GM19463 (cell line): ENCODE measurements at regions not wholly inside any gene's neighbourhood (a gene's known extent, or its start where the extent isn't known, plus 50 kb on each side); places are given as distances from the start of the nearest gene placed in this dataset.

Experiments
- ATAC-seq: cut with Tn5 transposase; IDR thresholded peaks from one replicate; pipeline ENCODE4 v1.9.1; 2021; ENCODE audit warnings: mild to moderate bottlenecking, moderate library complexity; ENCODE audit not compliant: unreplicated experiment

DNA sequence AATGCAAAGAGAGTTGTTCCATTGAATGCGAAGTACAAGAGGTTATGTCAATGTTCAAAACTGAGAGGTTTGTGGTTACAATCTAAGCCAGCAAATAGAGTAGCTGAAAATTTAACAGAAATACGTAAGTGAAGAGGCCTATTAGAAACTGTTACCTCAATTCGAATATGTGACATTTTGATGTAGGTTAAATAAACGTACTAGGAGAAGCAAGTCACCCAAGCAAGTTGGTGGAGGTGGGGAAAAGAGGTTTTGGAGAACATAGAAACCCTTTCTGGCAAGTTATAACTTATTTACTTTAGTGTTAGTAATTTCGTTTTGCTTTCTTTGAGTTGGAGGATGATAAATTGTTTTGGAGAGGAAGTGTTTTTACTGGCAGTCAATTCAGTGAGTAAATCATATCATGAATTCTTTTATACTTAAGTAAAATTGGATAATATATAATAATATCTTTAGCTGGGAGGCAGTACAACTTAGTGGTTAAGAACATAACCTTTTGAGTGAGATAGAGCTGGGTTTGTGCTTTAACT lies 91.2 kb upstream of the NAALADL2 start:
- ATAC-seq = no peak

DNA sequence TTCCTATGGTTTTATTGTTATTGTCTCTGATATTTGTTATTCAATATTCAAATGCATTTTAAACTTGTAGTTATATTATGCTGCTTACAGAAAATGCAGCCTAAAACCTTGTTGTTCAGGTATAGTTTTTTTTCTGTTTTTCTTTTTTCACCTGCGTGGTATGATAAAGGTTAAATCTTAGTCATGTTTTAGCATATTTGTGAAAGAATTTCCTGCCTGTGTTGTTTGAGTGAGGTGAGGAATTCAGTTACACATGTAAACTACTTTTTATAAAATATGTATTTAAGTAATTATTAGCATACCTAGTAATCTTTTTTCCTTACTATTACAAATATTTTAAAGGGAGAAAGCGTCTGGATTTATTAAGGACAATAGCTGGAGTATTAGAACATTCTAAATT lies 90.0 kb upstream of the NAALADL2 start:
- no peak for ATAC-seq

DNA sequence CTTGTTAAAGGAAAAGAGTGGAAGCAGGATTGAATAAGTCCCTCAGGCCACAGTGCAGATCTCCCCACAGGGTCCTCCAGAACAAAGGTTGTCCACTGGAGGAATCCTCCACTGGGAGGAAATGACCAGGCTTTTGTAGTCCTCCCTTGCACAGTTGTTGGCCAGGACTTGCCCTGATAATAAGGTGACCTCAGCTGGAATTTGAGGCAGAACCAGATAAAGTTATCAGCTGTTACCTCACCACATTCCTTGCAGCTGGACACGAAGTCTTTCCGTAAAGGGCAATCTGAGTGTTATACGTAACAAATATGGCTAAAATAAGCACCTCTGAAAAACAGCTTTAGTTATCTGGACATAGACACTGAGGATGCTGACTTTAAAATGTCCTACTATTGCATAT lies 83.5 kb upstream of the NAALADL2 start:
- ATAC-seq = no peak

DNA sequence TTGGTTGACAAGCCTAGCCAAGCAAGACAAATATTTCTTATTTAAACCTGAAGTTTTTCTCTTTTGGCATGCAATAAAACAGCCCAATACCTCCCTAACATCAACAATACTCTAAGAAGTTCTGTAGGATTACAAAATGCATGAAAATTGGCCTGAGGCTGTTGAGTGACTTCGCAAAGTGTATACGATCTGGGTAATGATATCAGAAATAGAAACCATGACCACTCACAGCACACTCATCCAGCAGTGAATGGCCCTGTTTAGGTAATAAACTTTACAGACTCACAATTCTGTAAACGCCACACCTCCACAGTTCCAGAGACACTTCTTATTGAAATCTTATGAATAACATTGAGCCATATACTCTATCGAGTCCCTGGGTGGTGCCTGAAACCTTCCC lies 83.0 kb upstream of the NAALADL2 start:
- ATAC-seq = no peak

DNA sequence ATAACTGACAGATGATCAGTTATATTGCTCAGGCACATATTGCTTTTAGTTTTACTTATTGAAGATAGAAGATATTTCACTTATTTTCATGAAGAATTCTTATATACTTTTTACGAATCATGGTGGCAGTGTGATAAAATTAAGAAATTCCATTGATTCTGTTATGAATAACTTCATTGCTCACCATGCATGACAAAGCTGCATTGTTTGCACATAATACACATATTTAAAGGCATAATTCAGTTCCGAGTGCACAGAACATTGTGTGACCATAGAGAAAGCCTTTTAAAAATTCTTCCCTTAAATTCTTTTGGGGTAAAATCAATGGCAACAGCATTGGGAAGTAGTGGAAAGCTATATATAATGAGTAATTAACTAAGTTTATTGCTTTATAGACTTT lies 82.5 kb upstream of the NAALADL2 start:
- no peak for ATAC-seq

DNA sequence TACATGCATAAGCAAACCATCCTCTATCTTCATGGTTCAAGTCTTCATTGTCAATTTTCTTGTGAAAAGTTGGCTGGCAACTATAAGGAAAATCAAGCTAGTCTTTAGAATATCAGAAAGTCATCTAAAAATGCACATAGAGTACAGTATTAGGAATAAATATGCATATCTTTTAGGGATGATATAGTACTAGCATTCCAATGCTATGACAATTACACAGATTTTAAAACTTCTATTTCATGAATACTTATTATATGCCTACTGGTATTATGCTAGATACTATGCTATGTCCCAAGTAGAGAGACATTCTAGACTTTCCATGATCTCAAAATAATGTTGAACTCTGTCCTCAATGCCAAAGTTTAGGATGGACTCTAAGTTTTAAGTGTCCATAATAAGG lies 81.3 kb upstream of the NAALADL2 start:
- ATAC-seq = no peak

DNA sequence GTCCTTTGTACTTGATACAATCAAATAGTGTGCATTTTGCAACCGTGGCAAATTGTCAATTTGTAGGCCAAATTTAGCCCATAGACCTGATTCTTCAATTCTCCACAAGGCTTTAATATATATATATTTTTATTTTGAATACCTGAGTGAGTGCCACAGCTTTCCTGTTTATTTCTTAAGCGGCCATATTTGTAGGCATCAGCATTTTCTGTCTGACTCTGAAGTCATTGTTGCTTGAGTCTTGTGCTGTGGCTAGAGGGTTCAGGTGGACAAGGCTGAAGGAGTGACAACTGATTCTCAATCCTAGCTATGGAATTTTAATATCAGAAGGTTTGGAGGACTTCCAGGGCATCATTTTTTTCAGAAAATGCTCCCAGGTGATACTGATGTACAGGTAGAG lies 75.6 kb upstream of the NAALADL2 start:
- no peak for ATAC-seq

DNA sequence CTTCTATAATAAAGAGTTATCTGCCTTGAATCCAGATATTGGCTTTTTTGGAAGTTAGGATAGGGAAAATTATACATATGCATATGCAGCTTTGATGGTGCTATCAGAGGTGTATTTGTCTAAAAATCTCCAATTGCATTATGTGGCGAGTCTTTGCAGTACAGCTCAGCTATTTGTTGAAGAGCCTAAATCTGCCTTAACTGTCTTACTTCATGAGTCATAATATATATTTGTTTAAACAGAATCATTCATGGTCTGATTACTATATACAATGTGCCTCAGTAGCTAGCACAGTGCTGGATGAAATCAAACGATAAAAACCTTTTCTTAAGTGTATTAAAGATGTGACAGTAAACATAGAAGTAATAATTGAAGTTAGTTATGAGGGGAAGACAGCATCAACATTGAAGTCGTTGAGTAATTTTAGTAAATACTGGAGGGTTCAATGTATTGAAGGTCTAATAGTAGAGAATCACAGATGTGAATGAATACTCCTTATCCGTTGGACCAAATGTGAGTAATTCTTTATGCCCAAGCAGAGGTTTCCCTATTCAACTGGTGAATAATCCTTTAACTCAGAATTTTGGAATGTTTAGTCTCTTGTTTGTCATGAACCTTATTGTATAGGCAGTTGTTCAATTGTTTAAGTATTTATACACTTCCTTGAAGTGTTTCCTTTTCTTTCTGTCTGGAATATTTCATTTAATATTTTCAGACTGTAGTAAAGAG lies 74.8 kb upstream of the NAALADL2 start:
- no peak for ATAC-seq

DNA sequence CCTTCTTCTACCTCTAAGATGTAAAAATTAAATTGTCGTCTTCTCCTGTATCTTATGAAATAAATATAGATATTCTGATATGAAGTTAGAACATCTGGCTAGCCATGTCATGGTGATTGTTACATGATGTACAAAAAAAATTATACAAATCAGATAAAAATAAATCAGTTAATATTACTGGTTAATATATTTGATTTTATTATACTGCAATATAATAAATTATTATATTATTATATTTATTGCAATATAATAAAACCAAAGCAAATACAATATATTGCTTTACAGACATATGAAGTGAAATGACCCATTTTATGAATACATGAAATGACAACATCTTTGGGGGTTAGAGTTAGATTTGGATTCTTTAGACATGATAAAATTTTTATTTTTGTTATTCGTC lies 72.3 kb upstream of the NAALADL2 start:
- ATAC-seq = no peak

DNA sequence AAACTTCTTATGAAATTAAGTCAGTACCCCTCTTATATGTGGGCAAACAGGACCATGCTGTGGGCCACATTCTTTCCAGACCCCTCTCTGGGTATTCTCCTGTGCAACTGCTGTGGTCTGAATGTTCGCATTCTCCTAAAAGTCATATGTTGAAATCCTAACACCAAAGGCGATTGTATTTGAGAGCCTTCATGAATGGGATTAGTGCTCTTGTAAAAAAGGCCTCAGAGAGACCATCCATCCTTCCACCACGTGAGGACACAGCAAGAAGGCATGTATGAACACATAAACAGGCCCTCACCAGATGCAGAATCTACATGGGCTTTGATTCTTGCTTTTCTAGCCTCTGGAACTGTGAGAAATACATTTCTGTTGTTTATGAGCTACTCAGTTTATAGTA lies 68.0 kb upstream of the NAALADL2 start:
- no peak for ATAC-seq

DNA sequence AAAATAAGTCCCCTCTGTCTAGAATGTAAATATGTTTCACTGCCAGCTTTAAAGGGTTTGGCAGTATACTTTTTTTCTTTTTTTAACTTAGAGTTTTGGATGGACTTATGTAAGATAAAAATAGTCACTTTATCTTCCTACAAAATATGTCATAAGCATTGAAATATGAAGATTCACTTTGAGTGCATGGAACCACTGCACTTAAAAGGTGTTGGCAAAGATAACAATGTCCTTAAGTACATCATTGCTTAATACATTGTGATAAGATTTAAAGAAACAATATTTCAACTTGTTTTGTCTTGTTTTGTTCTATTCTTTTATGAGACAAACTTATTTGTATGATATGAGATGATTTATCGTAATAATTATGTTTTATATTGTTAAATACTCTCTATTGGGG lies 66.3 kb upstream of the NAALADL2 start:
- no peak for ATAC-seq
